Mesothelial cell of epicardium (in vitro differentiated cells): ENCODE measurements at regions not wholly inside any gene's neighbourhood (a gene's known extent, or its start where the extent isn't known, plus 50 kb on each side); places are given as distances from the start of the nearest gene placed in this dataset.

ENCODE experiments used
- DNase-seq, 2 experiments: peaks; one replicate each; pipeline ENCODE4 v3.0.0; 2021; ENCODE audit warnings: low spot score in 2 of 2; ENCODE audit not compliant: unreplicated experiment in 2 of 2
- H3K27ac Mint-ChIP-seq: 2 replicates; pipeline ENCODE4 v1.8.0; 2021; ENCODE audit warnings: mixed read lengths
- H3K27me3 Mint-ChIP-seq: 2 replicates; pipeline ENCODE4 v1.8.0; 2021; ENCODE audit warnings: low read depth, mixed read lengths
- H3K36me3 Mint-ChIP-seq: 2 replicates; pipeline ENCODE4 v1.8.0; 2021; ENCODE audit warnings: mixed read lengths
- H3K4me1 Mint-ChIP-seq: 2 replicates; pipeline ENCODE4 v1.8.0; 2021; ENCODE audit warnings: mixed read lengths
- H3K4me3 Mint-ChIP-seq: 2 replicates; pipeline ENCODE4 v1.8.0; 2021; ENCODE audit warnings: mild to moderate bottlenecking, moderate library complexity, mixed read lengths
- H3K9me3 Mint-ChIP-seq: 2 replicates; pipeline ENCODE4 v1.8.0; 2021; ENCODE audit warnings: mixed read lengths
- TF ChIP-seq, protein P1 (sequence below): fragments of 200-600 bp; sonication (generic); IDR thresholded peaks from one replicate; pipeline ENCODE4 v1.5.0; 2021; ENCODE audit warnings: antibody characterized with exemption; ENCODE audit not compliant: unreplicated experiment

DNA sequence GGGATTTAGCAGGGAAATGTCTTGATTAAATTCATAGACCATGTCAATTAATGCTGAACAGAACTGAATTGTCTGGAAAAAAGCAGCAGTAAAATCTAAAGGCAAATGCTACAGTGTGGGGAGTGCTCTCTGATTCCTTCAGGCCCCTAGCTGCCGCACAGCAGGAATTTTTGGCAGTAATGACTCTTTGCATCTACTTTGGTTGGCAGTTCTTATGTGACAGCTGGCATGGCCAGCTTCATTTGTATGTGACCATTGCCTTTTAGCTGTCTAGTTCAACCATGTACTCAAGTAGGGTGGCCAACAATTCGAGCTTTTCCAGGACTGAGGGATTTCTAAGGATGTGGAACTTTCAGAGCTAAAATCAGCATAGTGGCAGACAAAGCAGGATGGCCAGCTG is 499.1 kb upstream of the MAN1A1 start:
- H3K27ac Mint-ChIP-seq: no peak overlapping the region
- no peaks in the 10 kb centered on the region for H3K9me3 Mint-ChIP-seq
- TF ChIP-seq, protein P1, sequence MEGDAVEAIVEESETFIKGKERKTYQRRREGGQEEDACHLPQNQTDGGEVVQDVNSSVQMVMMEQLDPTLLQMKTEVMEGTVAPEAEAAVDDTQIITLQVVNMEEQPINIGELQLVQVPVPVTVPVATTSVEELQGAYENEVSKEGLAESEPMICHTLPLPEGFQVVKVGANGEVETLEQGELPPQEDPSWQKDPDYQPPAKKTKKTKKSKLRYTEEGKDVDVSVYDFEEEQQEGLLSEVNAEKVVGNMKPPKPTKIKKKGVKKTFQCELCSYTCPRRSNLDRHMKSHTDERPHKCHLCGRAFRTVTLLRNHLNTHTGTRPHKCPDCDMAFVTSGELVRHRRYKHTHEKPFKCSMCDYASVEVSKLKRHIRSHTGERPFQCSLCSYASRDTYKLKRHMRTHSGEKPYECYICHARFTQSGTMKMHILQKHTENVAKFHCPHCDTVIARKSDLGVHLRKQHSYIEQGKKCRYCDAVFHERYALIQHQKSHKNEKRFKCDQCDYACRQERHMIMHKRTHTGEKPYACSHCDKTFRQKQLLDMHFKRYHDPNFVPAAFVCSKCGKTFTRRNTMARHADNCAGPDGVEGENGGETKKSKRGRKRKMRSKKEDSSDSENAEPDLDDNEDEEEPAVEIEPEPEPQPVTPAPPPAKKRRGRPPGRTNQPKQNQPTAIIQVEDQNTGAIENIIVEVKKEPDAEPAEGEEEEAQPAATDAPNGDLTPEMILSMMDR: no peak
- DNase-seq: no peak
- no peaks in the 10 kb centered on the region for H3K36me3 Mint-ChIP-seq
- H3K27me3 Mint-ChIP-seq: no peaks in the 10 kb centered on the region
- H3K4me3 Mint-ChIP-seq: no peak overlapping the region
- peaks cover 3% of the 10 kb centered on the region for H3K4me1 Mint-ChIP-seq

DNA sequence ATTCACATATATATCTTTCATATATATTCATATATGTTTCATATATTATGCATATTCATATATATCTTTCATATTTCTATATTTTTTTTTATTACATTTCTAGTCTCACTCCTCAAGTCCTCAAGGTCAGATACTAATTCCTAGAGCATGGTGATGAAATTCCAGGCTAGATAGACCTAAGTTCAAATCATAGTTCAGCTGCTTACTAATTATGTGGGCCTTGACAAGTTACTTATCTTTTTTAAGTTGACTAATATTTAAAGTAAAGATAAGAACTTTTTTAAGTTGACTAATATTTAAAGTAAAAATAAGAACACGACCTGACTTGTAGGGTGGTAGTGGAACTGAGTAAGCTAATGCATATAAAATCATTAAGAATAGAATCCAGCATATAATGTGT is 495.6 kb upstream of the MAN1A1 start:
- Mint-ChIP-seq H3K27ac (no peak overlapping the region), H3K36me3 (peaks cover 3% of the 10 kb centered on the region), H3K4me3 (no peak overlapping the region), H3K9me3 (peaks cover 20% of the 10 kb centered on the region), H3K27me3 (no peaks in the 10 kb centered on the region), H3K4me1 (peaks cover 3% of the 10 kb centered on the region)
- no peak for DNase-seq
- TF ChIP-seq, protein P1: no peak

DNA sequence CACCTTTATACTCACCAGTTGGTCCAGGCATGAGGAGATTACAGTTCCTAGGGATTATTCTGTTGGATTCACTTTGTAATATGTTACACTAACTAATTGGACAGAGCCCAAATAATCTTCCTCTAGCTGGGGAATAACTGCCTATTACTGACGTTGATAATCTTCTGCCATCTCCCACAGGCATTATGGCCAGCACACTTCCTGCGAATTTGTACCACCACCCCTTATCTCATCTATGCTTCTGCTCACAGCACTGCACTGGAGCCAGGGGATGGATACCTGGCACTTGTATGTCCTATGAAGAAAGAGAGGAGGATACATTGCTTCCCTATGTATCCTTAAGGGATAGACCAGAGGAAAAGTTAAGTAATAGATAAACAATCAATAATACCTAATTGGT is 494.8 kb upstream of the MAN1A1 start:
- Mint-ChIP-seq H3K27ac (no peak overlapping the region), H3K4me1 (peaks cover 4% of the 10 kb centered on the region), H3K4me3 (no peak overlapping the region), H3K27me3 (no peaks in the 10 kb centered on the region), H3K36me3 (peaks cover 4% of the 10 kb centered on the region), H3K9me3 (peaks cover 25% of the 10 kb centered on the region)
- no peak for DNase-seq
- TF ChIP-seq, protein P1: no peak

DNA sequence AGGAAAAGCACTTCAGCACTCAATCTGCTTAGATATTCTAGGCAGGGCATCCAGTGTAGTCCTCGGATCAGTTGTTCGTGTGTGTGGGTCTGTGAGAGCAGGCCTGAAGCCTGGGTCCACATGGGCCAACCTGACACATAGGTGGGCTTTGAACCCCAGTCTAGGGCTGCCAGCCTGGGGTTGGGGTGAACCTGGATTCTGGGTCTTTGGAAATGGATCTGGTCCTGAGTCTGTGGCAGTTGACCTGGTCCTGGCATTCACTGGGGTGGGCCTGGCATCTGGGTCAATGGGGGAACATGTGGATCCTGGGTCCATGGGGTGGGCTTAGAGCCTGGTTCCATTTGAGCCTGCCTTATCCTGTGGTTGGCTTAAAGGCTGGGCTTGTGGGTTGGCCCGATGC is 492.6 kb upstream of the MAN1A1 start:
- Mint-ChIP-seq H3K4me1 (peaks cover 7% of the 10 kb centered on the region), H3K4me3 (no peak overlapping the region), H3K9me3 (peaks cover 25% of the 10 kb centered on the region), H3K36me3 (peaks cover 4% of the 10 kb centered on the region), H3K27me3 (no peaks in the 10 kb centered on the region), H3K27ac (no peak overlapping the region)
- DNase-seq: no peak
- TF ChIP-seq, protein P1: no peak

DNA sequence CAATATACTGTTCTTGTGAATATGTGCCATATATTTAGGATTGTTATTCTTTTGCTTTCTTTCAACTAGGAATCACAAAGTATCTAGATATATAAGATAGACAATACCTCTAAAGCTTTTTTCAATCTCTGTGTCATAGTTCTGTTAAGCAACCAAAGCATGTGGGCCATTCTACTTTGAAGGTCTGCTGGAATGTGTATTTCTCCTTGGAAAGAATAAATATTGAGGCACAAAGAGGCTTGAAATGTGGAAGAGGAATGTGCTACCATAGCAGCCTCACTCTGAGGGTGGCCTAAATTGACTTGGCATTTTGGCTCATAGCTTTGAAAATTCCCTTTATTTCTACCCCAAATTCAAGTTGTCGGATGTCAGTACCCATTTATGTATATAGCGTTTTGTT is 488.5 kb upstream of the MAN1A1 start:
- Mint-ChIP-seq H3K27ac (no peak overlapping the region), H3K36me3 (peaks cover 4% of the 10 kb centered on the region), H3K4me1 (peaks cover 10% of the 10 kb centered on the region), H3K4me3 (no peak overlapping the region), H3K9me3 (peaks cover 25% of the 10 kb centered on the region), H3K27me3 (no peaks in the 10 kb centered on the region)
- no peak for DNase-seq
- TF ChIP-seq, protein P1: no peak

DNA sequence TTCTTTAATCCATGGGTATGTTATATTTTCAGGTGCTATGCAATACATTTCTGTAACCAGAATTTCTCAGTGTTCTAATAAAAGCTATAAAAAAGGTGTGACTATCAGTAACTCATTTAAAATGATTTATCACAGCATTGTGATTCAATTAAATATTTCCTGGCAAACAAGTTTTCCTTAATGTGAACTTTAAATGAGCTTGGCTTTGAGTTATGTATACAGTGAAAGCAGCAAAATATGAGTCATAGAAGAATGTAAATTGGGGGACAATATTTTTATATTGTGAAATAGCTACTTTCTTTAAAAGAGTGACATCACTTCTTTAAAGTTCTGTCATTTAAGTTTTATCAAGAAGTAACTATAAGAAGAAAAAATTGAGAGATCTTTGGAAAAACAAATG is 484.9 kb upstream of the MAN1A1 start:
- Mint-ChIP-seq H3K27me3 (no peaks in the 10 kb centered on the region), H3K36me3 (no peaks in the 10 kb centered on the region), H3K4me3 (no peak overlapping the region), H3K27ac (no peak overlapping the region), H3K4me1 (peaks cover 10% of the 10 kb centered on the region), H3K9me3 (peaks cover 1% of the 10 kb centered on the region)
- DNase-seq: no peak
- TF ChIP-seq, protein P1: no peak
